ENCODE measurements at regions not wholly inside any gene's neighbourhood (a gene's known extent, or its start where the extent isn't known, plus 50 kb on each side); places are given as distances from the start of the nearest gene placed in this dataset.

- Histone ChIP-seq H3K9me2 (ENCODE audit: insufficient read depth) (no peaks in the 10 kb centered on the region), H3K79me2 (ENCODE audit: low read depth) (no peaks in the 10 kb centered on the region), H4K20me1 (ENCODE audit: insufficient read depth) (no peaks in the 10 kb centered on the region), H2AFZ (no peak overlapping the region), H3K4me2 (no peak overlapping the region), H3K27me3 (ENCODE audit: insufficient read depth, low read depth) (no peaks in the 10 kb centered on the region), H3K9me3 (ENCODE audit: insufficient read depth, low read depth) (peaks cover 2% of the 10 kb centered on the region; the same call in 1 of the 2 replicates), H3K4me1 (replicated peaks; ENCODE audit: insufficient read depth) (no peaks in the 10 kb centered on the region), H3F3A (ENCODE audit: insufficient read depth, low read depth) (no peaks in the 10 kb centered on the region), H3K4me3 (no peak overlapping the region), H3K27ac (no peak overlapping the region), H3K36me3 (ENCODE audit: low read depth) (no peaks in the 10 kb centered on the region)
- ChIA-PET POLR2A (ENCODE audit: unreplicated experiment) (no interaction called here), CTCF (no interaction called here)
- BruUV-seq (replicated peaks), result no TSS peak
- intact Hi-C loops (cut with micrococcal nuclease; ENCODE audit: unreplicated experiment), result no loop called here
- DNase-seq, result no peak
- TF ChIP-seq CTCF (conservative IDR thresholded peaks at IDR 0.05) (no peak), EZH2 (IDR thresholded peaks at IDR 0.05; ENCODE audit: low read depth) (no peak)
Measured at GRCh38 chr12:89278862-89279261, 73.4 kb downstream of the DUSP6 start.

- no peaks in the 10 kb centered on the region for H3K9me2 ChIP-seq (ENCODE audit: insufficient read depth)
- H3K4me1 ChIP-seq (replicated peaks; ENCODE audit: insufficient read depth), result no peaks in the 10 kb centered on the region
- H3K4me2 ChIP-seq, result no peak overlapping the region
- H2AFZ ChIP-seq, result no peak overlapping the region
- no peaks in the 10 kb centered on the region for H4K20me1 ChIP-seq (ENCODE audit: insufficient read depth)
- no peaks in the 10 kb centered on the region for H3K36me3 ChIP-seq (ENCODE audit: low read depth)
- POLR2A ChIA-PET (ENCODE audit: unreplicated experiment), result no interaction called here
- H3F3A ChIP-seq (ENCODE audit: insufficient read depth, low read depth), result no peaks in the 10 kb centered on the region
- no peaks in the 10 kb centered on the region for H3K79me2 ChIP-seq (ENCODE audit: low read depth)
- peaks cover 2% of the 10 kb centered on the region; the same call in 1 of the 2 replicates for H3K9me3 ChIP-seq (ENCODE audit: insufficient read depth, low read depth)
- CTCF ChIA-PET, result no interaction called here
- no TSS peak for BruUV-seq (replicated peaks)
- TF ChIP-seq EZH2 (IDR thresholded peaks at IDR 0.05; ENCODE audit: low read depth), result no peak
- TF ChIP-seq CTCF (conservative IDR thresholded peaks at IDR 0.05), result no peak
- DNase-seq, result no peak
- H3K27me3 ChIP-seq (ENCODE audit: insufficient read depth, low read depth), result no peaks in the 10 kb centered on the region
- intact Hi-C loops (cut with micrococcal nuclease; ENCODE audit: unreplicated experiment), result no loop called here
- no peak overlapping the region for H3K27ac ChIP-seq
- H3K4me3 ChIP-seq, result no peak overlapping the region
Measured at GRCh38 chr12:89278169-89278568, 74.1 kb downstream of the DUSP6 start.

- ChIA-PET CTCF (no interaction called here), POLR2A (ENCODE audit: unreplicated experiment) (no interaction called here)
- peaks cover 2% of the 10 kb centered on the region; the same call in 1 of the 2 replicates for H3K9me3 ChIP-seq (ENCODE audit: insufficient read depth, low read depth)
- no peaks in the 10 kb centered on the region for H4K20me1 ChIP-seq (ENCODE audit: insufficient read depth)
- H2AFZ ChIP-seq, result no peak overlapping the region
- TF ChIP-seq CTCF (conservative IDR thresholded peaks at IDR 0.05) (no peak), EZH2 (IDR thresholded peaks at IDR 0.05; ENCODE audit: low read depth) (no peak)
- H3K79me2 ChIP-seq (ENCODE audit: low read depth), result no peaks in the 10 kb centered on the region
- H3K27ac ChIP-seq, result no peak overlapping the region
- no TSS peak for BruUV-seq (replicated peaks)
- no peak for DNase-seq
- no peak overlapping the region for H3K4me3 ChIP-seq
- no peaks in the 10 kb centered on the region for H3F3A ChIP-seq (ENCODE audit: insufficient read depth, low read depth)
- no peaks in the 10 kb centered on the region for H3K36me3 ChIP-seq (ENCODE audit: low read depth)
- intact Hi-C loops (cut with micrococcal nuclease; ENCODE audit: unreplicated experiment), result no loop called here
- H3K27me3 ChIP-seq (ENCODE audit: insufficient read depth, low read depth), result no peaks in the 10 kb centered on the region
- no peaks in the 10 kb centered on the region for H3K4me1 ChIP-seq (replicated peaks; ENCODE audit: insufficient read depth)
- no peak overlapping the region for H3K4me2 ChIP-seq
- no peaks in the 10 kb centered on the region for H3K9me2 ChIP-seq (ENCODE audit: insufficient read depth)
Measured at GRCh38 chr12:89276860-89277259, 75.4 kb downstream of the DUSP6 start.
